Kidney (tissue), 13 donors: ENCODE measurements at regions not wholly inside any gene's neighbourhood (a gene's known extent, or its start where the extent isn't known, plus 50 kb on each side); places are given as distances from the start of the nearest gene placed in this dataset.

ENCODE experiments used
- DNase-seq, 5 donors: peaks; one replicate each; pipeline ENCODE4 v3.0.0-alpha.2; 2013 to 2020
- FAIRE-seq: peaks from 2 replicates; lab custom pipeline; 2012; peaks lifted over from hg19 to GRCh38; lab: Jason Lieb, UNC
- H3K27ac ChIP-seq, 2 donors: one replicate each; pipeline ENCODE4 v1.7.0; 2013; ENCODE audit warnings: low read depth in 2 of 2, low read length in 2 of 2, inconsistent platforms in 1 of 2
- H3K27me3 ChIP-seq: one replicate; pipeline ENCODE4 v1.7.1; 2013; ENCODE audit warnings: low read length, inconsistent platforms; ENCODE audit not compliant: control insufficient read depth, insufficient read depth
- H3K36me3 ChIP-seq, 3 donors: one replicate each; pipeline versions ENCODE4 v1.7.0 to v1.7.1; 2013; ENCODE audit warnings: low read length in 3 of 3, control low read depth in 1 of 3, inconsistent platforms in 1 of 3; ENCODE audit not compliant: insufficient read depth in 3 of 3, control insufficient read depth in 2 of 3
- H3K4me1 ChIP-seq, 3 donors: one replicate each; pipeline versions ENCODE4 v1.7.0 to v1.7.1; 2013; ENCODE audit warnings: low read length in 3 of 3, inconsistent platforms in 1 of 3, low read depth in 1 of 3; ENCODE audit not compliant: control insufficient read depth in 2 of 3, insufficient read depth in 2 of 3
- H3K4me3 ChIP-seq, 3 donors: one replicate each; pipeline versions ENCODE4 v1.7.0 to v1.8.1; 2013; ENCODE audit warnings: low read length in 3 of 3, control low read depth in 1 of 3, inconsistent platforms in 1 of 3
- H3K9ac ChIP-seq, 3 donors: one replicate each; pipeline versions ENCODE4 v1.7.0 to v1.7.1; 2013; ENCODE audit warnings: low read length in 3 of 3, control low read depth in 1 of 3, inconsistent platforms in 1 of 3
- H3K9me3 ChIP-seq, 3 donors: one replicate each; pipeline versions ENCODE4 v1.7.0 to v1.7.1; 2013; ENCODE audit warnings: low read length in 3 of 3, control low read depth in 1 of 3, inconsistent platforms in 1 of 3; ENCODE audit not compliant: control insufficient read depth in 2 of 3, insufficient read depth in 1 of 3
- intact Hi-C: fragments of 100-400 bp; cut with DNase I; formaldehyde crosslinking; loops from one replicate; pipeline ENCODE4 v1.11.1; 2022
- TF ChIP-seq, protein P1 (sequence below): IDR thresholded peaks from 3 replicates; pipeline ENCODE4 v1.5.1; 2012; ENCODE audit warnings: mild to moderate bottlenecking, moderate library complexity, borderline replicate concordance; ENCODE audit not compliant: insufficient read depth; ENCODE audit errors: extremely low read depth
- donor health status: control.
- donor health status: control.
- donor health status: control.
- donor health status: control.
- donor health status: control.
- donor health status: DM: yes; HTN: yes; CAD: no.
- donor health status: Normal renal cell carcinoma (clear cell type).

DNA sequence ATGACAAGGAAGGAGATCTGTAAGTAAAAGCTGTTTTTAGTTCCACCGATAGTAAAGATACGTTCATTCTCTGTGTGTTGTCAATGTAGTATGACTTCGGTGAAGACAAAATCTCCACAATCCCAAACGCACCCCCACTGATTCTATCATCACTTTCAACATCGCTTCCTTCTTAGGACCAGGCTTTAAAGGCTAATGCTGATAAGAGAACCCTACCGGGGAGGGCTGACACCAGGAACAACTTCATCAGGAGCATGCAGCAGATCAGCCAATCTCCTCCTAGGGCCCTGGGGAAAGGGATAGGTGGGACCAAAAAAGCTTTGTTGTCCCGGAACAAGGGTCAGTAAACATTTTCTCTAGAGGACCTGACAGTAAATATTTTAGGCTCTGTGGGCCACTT lies 334.1 kb downstream of the VPS13C start:
- Histone ChIP-seq H3K27me3 (no peaks in the 10 kb centered on the region), H3K4me3 (no peak overlapping the region), H3K9ac (no peak overlapping the region), H3K27ac (no peak overlapping the region), H3K36me3 (no peaks in the 10 kb centered on the region), H3K4me1 (no peaks in the 10 kb centered on the region), H3K9me3 (no peaks in the 10 kb centered on the region)
- TF ChIP-seq, protein P1, sequence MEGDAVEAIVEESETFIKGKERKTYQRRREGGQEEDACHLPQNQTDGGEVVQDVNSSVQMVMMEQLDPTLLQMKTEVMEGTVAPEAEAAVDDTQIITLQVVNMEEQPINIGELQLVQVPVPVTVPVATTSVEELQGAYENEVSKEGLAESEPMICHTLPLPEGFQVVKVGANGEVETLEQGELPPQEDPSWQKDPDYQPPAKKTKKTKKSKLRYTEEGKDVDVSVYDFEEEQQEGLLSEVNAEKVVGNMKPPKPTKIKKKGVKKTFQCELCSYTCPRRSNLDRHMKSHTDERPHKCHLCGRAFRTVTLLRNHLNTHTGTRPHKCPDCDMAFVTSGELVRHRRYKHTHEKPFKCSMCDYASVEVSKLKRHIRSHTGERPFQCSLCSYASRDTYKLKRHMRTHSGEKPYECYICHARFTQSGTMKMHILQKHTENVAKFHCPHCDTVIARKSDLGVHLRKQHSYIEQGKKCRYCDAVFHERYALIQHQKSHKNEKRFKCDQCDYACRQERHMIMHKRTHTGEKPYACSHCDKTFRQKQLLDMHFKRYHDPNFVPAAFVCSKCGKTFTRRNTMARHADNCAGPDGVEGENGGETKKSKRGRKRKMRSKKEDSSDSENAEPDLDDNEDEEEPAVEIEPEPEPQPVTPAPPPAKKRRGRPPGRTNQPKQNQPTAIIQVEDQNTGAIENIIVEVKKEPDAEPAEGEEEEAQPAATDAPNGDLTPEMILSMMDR = no peak
- intact Hi-C loops = no loop called here
- FAIRE-seq (no peak), DNase-seq (no peak)

DNA sequence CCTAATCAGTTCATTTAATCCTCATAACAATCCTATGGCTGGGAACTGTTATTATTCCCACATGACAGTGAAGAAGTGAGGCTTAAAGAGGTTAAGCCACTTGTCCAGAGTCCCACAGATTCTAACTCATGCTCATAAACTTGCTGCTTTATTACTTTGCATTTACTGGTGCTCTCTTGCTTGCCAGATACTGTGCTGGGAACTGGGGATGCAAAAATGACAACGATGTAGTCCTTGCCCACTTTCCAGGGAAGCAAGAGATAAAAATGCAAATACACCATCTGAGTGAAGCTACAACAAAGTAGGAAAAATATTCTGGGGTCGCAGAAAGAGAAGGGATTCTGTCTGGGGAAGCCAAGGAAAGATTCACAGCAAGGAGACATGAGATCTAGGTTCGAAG lies 335.0 kb downstream of the VPS13C start:
- DNase-seq (no peak), FAIRE-seq (no peak)
- TF ChIP-seq, protein P1 = no peak
- Histone ChIP-seq H3K36me3 (no peaks in the 10 kb centered on the region), H3K4me1 (no peaks in the 10 kb centered on the region), H3K27me3 (no peaks in the 10 kb centered on the region), H3K4me3 (no peak overlapping the region), H3K9ac (no peak overlapping the region), H3K27ac (no peak overlapping the region), H3K9me3 (no peaks in the 10 kb centered on the region)
- intact Hi-C loops = no loop called here

DNA sequence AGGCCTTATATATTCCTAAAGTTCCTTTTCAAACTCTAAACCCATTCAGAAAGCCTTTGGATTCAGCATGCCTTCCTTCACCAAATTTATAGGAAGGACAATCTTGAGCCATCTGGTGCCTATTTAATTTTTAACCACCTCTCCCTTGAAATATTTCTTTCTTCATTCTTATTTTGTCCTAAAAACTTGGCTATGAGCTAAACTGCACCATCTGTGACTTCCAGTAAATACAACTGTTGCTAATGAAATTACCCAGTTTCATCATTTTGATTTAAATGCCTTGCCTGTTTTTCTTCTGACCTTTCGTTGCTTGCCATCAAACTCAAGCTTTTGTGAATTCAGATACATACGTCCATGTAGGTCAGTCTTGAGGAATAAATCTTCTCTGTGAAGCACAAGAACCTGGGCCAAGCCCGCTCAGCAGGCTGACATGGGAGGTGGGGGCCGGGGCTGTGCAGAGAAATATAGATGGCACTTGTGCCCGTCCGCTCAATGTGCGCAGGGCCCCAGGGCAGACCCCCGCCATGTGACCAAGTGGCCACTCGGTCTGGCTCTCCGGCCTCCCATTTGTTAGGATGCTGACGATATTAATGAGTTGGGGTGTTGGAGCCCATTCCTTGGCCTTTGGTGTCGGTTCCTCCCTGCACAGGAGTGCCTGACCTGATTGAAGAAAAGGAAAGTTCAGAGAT lies 335.9 kb downstream of the VPS13C start:
- Histone ChIP-seq H3K9me3 (no peaks in the 10 kb centered on the region), H3K4me3 (no peak overlapping the region), H3K27me3 (no peaks in the 10 kb centered on the region), H3K9ac (no peak overlapping the region), H3K27ac (no peak overlapping the region), H3K4me1 (no peaks in the 10 kb centered on the region), H3K36me3 (no peaks in the 10 kb centered on the region)
- intact Hi-C loops = no loop called here
- no peak for FAIRE-seq
- TF ChIP-seq, protein P1 = no peak
- DNase-seq = no peak

DNA sequence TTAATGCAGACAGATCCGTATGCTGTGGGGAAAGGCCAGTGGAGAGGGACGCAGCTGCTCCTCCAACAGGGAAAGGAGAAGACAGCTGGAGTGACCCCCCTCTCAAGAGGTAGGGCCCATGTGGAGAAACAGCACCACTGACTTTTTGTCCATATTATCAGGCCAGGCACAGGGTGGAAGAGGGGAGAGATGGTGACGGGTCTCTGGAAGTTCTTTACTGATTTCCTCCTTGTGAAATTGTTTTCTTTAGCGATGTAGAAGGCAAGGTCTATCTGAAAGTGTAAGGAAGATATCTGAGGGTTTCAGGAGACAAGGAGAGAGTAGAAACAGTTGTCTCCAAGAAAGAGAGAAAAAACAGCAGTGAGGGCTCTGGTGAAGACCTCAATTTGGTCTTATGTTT lies 338.8 kb downstream of the VPS13C start:
- H3K4me1 ChIP-seq = no peaks in the 10 kb centered on the region
- H3K4me3 ChIP-seq = no peak overlapping the region
- no peaks in the 10 kb centered on the region for H3K9me3 ChIP-seq
- FAIRE-seq = no peak
- intact Hi-C loops = no loop called here
- H3K36me3 ChIP-seq = no peaks in the 10 kb centered on the region
- no peak for DNase-seq
- no peak overlapping the region for H3K27ac ChIP-seq
- TF ChIP-seq, protein P1 = no peak
- no peak overlapping the region for H3K9ac ChIP-seq
- H3K27me3 ChIP-seq = no peaks in the 10 kb centered on the region
